HEK293 (cell line): ENCODE measurements at regions not wholly inside any gene's neighbourhood (a gene's known extent, or its start where the extent isn't known, plus 50 kb on each side); places are given as distances from the start of the nearest gene placed in this dataset.

Experiments used
- CTCF ChIP-seq: fragments of 450-650 bp; formaldehyde crosslinking; IDR thresholded peaks from 2 replicates; pipeline ENCODE4 v1.5.1; 2016; ENCODE audit warnings: missing biosample characterization, missing genetic modification characterization
- MZF1 ChIP-seq: fragments of 450-650 bp; formaldehyde crosslinking; IDR thresholded peaks from 2 replicates; pipeline ENCODE4 v1.5.1; 2017; ENCODE audit warnings: missing biosample characterization, missing genetic modification characterization, borderline replicate concordance
- REST ChIP-seq: fragments of 450-650 bp; formaldehyde crosslinking; IDR thresholded peaks from 2 replicates; pipeline ENCODE4 v1.5.1; 2016; ENCODE audit warnings: missing biosample characterization, missing genetic modification characterization
- ZBTB7A ChIP-seq: fragments of 450-650 bp; formaldehyde crosslinking; IDR thresholded peaks from 2 replicates; pipeline ENCODE4 v1.5.1; 2016; ENCODE audit warnings: low read depth, missing biosample characterization, missing genetic modification characterization
- ZFP41 ChIP-seq: fragments of 450-650 bp; formaldehyde crosslinking; IDR thresholded peaks from 2 replicates; pipeline ENCODE4 v1.5.1; 2016; ENCODE audit warnings: missing biosample characterization, missing genetic modification characterization, borderline replicate concordance
- ZNF184 ChIP-seq: fragments of 450-650 bp; IDR thresholded peaks from 2 replicates; pipeline ENCODE4 v1.5.1; 2018; ENCODE audit warnings: missing biosample characterization, mild to moderate bottlenecking, missing genetic modification characterization
- ZNF211 ChIP-seq: fragments of 450-650 bp; formaldehyde crosslinking; IDR thresholded peaks from 2 replicates; pipeline ENCODE4 v1.5.1; 2016; ENCODE audit warnings: low read depth, missing biosample characterization, missing genetic modification characterization
- ZNF239 ChIP-seq: fragments of 450-650 bp; formaldehyde crosslinking; IDR thresholded peaks from 2 replicates; pipeline ENCODE4 v1.5.1; 2016; ENCODE audit warnings: missing biosample characterization, missing genetic modification characterization
- ZNF670 ChIP-seq: fragments of 450-650 bp; formaldehyde crosslinking; IDR thresholded peaks from 2 replicates; pipeline ENCODE4 v1.5.1; 2016; ENCODE audit warnings: missing biosample characterization, missing genetic modification characterization, low read depth
- ZNF707 ChIP-seq: fragments of 450-650 bp; formaldehyde crosslinking; IDR thresholded peaks from 2 replicates; pipeline ENCODE4 v1.5.1; 2016; ENCODE audit warnings: missing biosample characterization, missing genetic modification characterization

DNA sequence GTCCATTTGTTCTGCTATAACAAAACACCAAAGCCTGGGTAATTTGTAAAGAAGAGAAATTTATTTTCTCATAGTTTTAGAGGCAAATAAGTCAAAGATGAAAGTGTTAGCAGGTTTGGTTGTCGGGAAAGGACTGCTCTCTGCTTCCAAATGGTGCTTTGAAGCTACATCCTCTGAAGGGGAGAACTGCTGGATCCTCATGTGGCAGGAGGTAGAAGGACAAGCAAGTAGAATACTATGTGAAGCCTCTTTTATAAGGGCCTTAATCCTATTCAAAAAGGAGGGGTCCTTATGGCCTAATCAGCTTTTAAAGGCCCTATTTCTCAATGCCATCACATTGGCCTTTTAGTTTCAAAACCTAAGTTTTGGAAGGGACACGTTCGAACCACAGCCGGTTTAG is 826.0 kb upstream of the EPHA7 start:
- no peak for TF ChIP-seq CTCF (tag by site-specific recombination)
- no peak for TF ChIP-seq REST (tag by site-specific recombination)
- TF ChIP-seq ZNF670 (tag by site-specific recombination) = no peak
- no peak for TF ChIP-seq ZNF239 (tag by site-specific recombination)
- TF ChIP-seq ZNF211 (tag by site-specific recombination) = no peak
- TF ChIP-seq ZFP41 (tag by site-specific recombination) = no peak
- TF ChIP-seq ZNF707 (tag by site-specific recombination) = no peak
- TF ChIP-seq MZF1 (tag by site-specific recombination) = no peak
- TF ChIP-seq ZNF184 (tag by site-specific recombination) = no peak
- no peak for TF ChIP-seq ZBTB7A
